ENCODE measurements at regions not wholly inside any gene's neighbourhood (a gene's known extent, or its start where the extent isn't known, plus 50 kb on each side); places are given as distances from the start of the nearest gene placed in this dataset.

DNA sequence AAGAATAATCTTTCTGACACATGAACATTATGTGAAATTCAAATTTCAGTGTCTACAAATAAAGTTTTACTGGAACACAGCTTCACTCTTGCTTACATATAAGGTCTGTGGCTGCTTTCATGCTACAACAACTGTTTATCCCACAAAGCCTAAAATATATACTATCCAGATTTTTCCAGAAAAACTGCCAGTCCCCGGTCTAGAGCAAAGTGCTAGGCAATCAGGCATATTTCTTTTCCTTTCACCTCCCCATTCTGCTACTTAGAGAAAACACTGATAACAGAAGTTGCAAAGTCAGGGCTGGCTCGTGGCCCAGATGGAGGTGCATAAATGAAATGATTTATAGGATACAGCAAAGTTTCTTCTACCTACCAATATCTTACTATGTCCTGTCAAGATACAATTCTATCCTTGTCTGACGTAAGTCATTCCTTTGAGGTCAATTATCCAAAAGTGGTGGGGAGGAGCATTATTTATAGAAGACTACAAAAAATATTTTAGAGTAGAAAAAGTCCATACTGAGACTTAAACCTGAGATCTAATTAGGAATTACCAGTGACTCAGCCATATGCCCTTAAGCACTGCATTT is 384.1 kb downstream of the NXPH1 start:
- TF ChIP-seq, protein P1, sequence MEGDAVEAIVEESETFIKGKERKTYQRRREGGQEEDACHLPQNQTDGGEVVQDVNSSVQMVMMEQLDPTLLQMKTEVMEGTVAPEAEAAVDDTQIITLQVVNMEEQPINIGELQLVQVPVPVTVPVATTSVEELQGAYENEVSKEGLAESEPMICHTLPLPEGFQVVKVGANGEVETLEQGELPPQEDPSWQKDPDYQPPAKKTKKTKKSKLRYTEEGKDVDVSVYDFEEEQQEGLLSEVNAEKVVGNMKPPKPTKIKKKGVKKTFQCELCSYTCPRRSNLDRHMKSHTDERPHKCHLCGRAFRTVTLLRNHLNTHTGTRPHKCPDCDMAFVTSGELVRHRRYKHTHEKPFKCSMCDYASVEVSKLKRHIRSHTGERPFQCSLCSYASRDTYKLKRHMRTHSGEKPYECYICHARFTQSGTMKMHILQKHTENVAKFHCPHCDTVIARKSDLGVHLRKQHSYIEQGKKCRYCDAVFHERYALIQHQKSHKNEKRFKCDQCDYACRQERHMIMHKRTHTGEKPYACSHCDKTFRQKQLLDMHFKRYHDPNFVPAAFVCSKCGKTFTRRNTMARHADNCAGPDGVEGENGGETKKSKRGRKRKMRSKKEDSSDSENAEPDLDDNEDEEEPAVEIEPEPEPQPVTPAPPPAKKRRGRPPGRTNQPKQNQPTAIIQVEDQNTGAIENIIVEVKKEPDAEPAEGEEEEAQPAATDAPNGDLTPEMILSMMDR (conservative IDR thresholded peaks at IDR 0.05; ENCODE audit: low read depth, low read length): no peak
- no peak for TF ChIP-seq EZH2 (IDR thresholded peaks at IDR 0.05; ENCODE audit: borderline replicate concordance, low read depth, low read length, poor library complexity, severe bottlenecking)
